SK-N-SH (cell line): ENCODE measurements at regions not wholly inside any gene's neighbourhood (a gene's known extent, or its start where the extent isn't known, plus 50 kb on each side); places are given as distances from the start of the nearest gene placed in this dataset.

Source experiments
- CTCF ChIA-PET: fragments of 300-600, 350-600 bp; formaldehyde crosslinking; extraction: SDS; loops from one replicate; lab custom pipeline; 2021; lab: Yijun Ruan, JAX
- POLR2A ChIA-PET: fragments of 350-600 bp; sonication (Branson Sonifier 250); formaldehyde crosslinking; extraction: SDS; loops from one replicate; lab custom pipeline; 2020; ENCODE audit warnings: antibody characterized with exemption, inconsistent platforms; lab: Yijun Ruan, JAX
- DNase-seq: peaks from one replicate; pipeline ENCODE4 v3.0.0; 2012
- H2AFZ ChIP-seq: fragments of 200-600 bp; sonication (generic); 2 replicates; pipeline ENCODE4 v1.8.1; 2016; ENCODE audit warnings: antibody characterized with exemption, mild to moderate bottlenecking, low read depth
- H3F3A ChIP-seq: fragments of 200-600 bp; sonication (generic); replicated peaks from 2 replicates; pipeline ENCODE3; 2016; ENCODE audit warnings: antibody characterized with exemption, mild to moderate bottlenecking; ENCODE audit not compliant: insufficient read depth
- H3K27ac ChIP-seq, 2 experiments: fragments of 200-500 bp in 1 of 2; fragments of 200-600 bp in 1 of 2; sonication (Bioruptor generic) in 1 of 2; sonication (generic), shearing (Covaris generic) in 1 of 2; 2 replicates each; pipeline versions ENCODE4 v1.5.1 to v1.6.1; 2014 to 2016; ENCODE audit warnings: low read depth in 2 of 2, inconsistent platforms in 1 of 2, low read length in 1 of 2, mild to moderate bottlenecking in 1 of 2, mixed read lengths in 1 of 2
- H3K27me3 ChIP-seq: fragments of 200-600 bp; sonication (generic), shearing (Covaris generic); 2 replicates; pipeline ENCODE4 v1.6.1; 2016; ENCODE audit warnings: mixed run types; ENCODE audit not compliant: insufficient read depth
- H3K36me3 ChIP-seq, 2 experiments: fragments of 200-500 bp in 1 of 2; fragments of 200-600 bp in 1 of 2; sonication (Bioruptor generic) in 1 of 2; sonication (generic) in 1 of 2; replicated peaks in 1 of 2; 2 replicates each; pipeline versions ENCODE3 to v1.5.1; 2014 to 2016; ENCODE audit warnings: low read length in 1 of 2, mild to moderate bottlenecking in 1 of 2; ENCODE audit not compliant: insufficient read depth in 2 of 2, control insufficient read depth in 1 of 2
- H3K4me1 ChIP-seq, 2 experiments: fragments of 200-500 bp in 1 of 2; fragments of 200-600 bp in 1 of 2; sonication (Bioruptor generic) in 1 of 2; sonication (generic), shearing (Covaris generic) in 1 of 2; 2 replicates each; pipeline versions ENCODE4 v1.5.1 to v1.6.1; 2014 to 2016; ENCODE audit warnings: low read depth in 1 of 2, low read length in 1 of 2, mixed run types in 1 of 2; ENCODE audit not compliant: insufficient read depth in 2 of 2, control insufficient read depth in 1 of 2
- H3K4me2 ChIP-seq: fragments of 200-600 bp; sonication (generic), shearing (Covaris generic); 2 replicates; pipeline ENCODE4 v1.6.1; 2017; ENCODE audit warnings: mixed run types
- H3K4me3 ChIP-seq, 2 experiments: fragments of 200-500 bp in 1 of 2; fragments of 200-600 bp in 1 of 2; sonication (Bioruptor generic) in 1 of 2; sonication (generic), shearing (Covaris generic) in 1 of 2; 2 replicates each; pipeline versions ENCODE4 v1.5.1 to v1.8.1; 2014 to 2016; ENCODE audit warnings: low read depth in 2 of 2, inconsistent platforms in 1 of 2, low read length in 1 of 2, mild to moderate bottlenecking in 1 of 2, mixed read lengths in 1 of 2, moderate library complexity in 1 of 2
- H3K79me2 ChIP-seq: fragments of 200-600 bp; sonication (generic); 2 replicates; pipeline ENCODE4 v1.8.1; 2017; ENCODE audit warnings: mild to moderate bottlenecking; ENCODE audit not compliant: insufficient read depth
- H3K9ac ChIP-seq: fragments of 200-600 bp; sonication (generic); 2 replicates; pipeline ENCODE4 v1.6.1; 2017; ENCODE audit warnings: mixed run types
- H3K9me2 ChIP-seq: fragments of 200-600 bp; sonication (generic); 2 replicates; pipeline ENCODE4 v1.6.1; 2017; ENCODE audit warnings: mixed run types
- H3K9me3 ChIP-seq: fragments of 200-600 bp; sonication (generic); 2 replicates; pipeline ENCODE4 v1.6.1; 2017; ENCODE audit warnings: mixed run types, mild to moderate bottlenecking, moderate library complexity
- H4K20me1 ChIP-seq: fragments of 200-600 bp; sonication (generic); 2 replicates; pipeline ENCODE4 v1.6.1; 2017; ENCODE audit warnings: mild to moderate bottlenecking, mixed run types; ENCODE audit not compliant: insufficient read depth
- EZH2phosphoT487 ChIP-seq: fragments of 200-600 bp; sonication (generic); IDR thresholded peaks from 2 replicates; pipeline ENCODE4 v1.6.1; 2017; ENCODE audit warnings: low read depth, mixed run types, mild to moderate bottlenecking, antibody characterized with exemption, moderate library complexity, borderline replicate concordance
- FOXJ3 ChIP-seq: sonication (generic); formaldehyde crosslinking; IDR thresholded peaks from 2 replicates; pipeline ENCODE4 v1.5.1; 2020; ENCODE audit warnings: mild to moderate bottlenecking, missing genetic modification reagents
- GABPA ChIP-seq: IDR thresholded peaks from 2 replicates; pipeline ENCODE4 v1.4.0; 2012; ENCODE audit warnings: low read depth, mild to moderate bottlenecking
- GATA2 ChIP-seq: sonication (generic); formaldehyde crosslinking; IDR thresholded peaks from 2 replicates; pipeline ENCODE4 v1.5.0; 2020; ENCODE audit warnings: mild to moderate bottlenecking, missing genetic modification reagents
- MEF2A ChIP-seq: IDR thresholded peaks from 2 replicates; pipeline ENCODE4 v1.4.0; 2012; ENCODE audit warnings: low read depth, borderline replicate concordance
- MXI1 ChIP-seq: IDR thresholded peaks from 2 replicates; pipeline ENCODE4 v1.6.1; 2012; ENCODE audit warnings: mild to moderate bottlenecking, low read depth, low read length, improper control_type of control experiment
- RFX5 ChIP-seq: IDR thresholded peaks from 2 replicates; pipeline ENCODE4 v1.6.1; 2012; ENCODE audit warnings: mild to moderate bottlenecking, improper control_type of control experiment, low read length
- SIN3A ChIP-seq: IDR thresholded peaks from 2 replicates; pipeline ENCODE4 v1.6.1; 2012; ENCODE audit warnings: low read depth, mild to moderate bottlenecking, low read length, moderate library complexity, borderline replicate concordance
- TAF1 ChIP-seq: IDR thresholded peaks from 2 replicates; pipeline ENCODE4 v1.6.1; 2012; ENCODE audit warnings: low read depth, mild to moderate bottlenecking, low read length, moderate library complexity, borderline replicate concordance
- YY1 ChIP-seq: IDR thresholded peaks from 2 replicates; pipeline ENCODE4 v1.4.0; 2012; ENCODE audit warnings: low read depth, mild to moderate bottlenecking
- WGBS: methylation state at CpG from one replicate; pipeline ENCODE4 v1.1.6; 2017; ENCODE audit warnings: low lambda C conversion rate; 5-methylcytosine and 5-hydroxymethylcytosine counted together
- TF ChIP-seq, protein P1 (sequence below): fragments of 200-600 bp; sonication (generic); IDR thresholded peaks from 2 replicates; pipeline ENCODE4 v1.6.1; 2017; ENCODE audit warnings: antibody characterized with exemption, mild to moderate bottlenecking, moderate library complexity
- TF ChIP-seq, protein P2 (sequence below): IDR thresholded peaks from 2 replicates; pipeline ENCODE4 v1.4.0; 2012; ENCODE audit warnings: low read depth, borderline replicate concordance

DNA sequence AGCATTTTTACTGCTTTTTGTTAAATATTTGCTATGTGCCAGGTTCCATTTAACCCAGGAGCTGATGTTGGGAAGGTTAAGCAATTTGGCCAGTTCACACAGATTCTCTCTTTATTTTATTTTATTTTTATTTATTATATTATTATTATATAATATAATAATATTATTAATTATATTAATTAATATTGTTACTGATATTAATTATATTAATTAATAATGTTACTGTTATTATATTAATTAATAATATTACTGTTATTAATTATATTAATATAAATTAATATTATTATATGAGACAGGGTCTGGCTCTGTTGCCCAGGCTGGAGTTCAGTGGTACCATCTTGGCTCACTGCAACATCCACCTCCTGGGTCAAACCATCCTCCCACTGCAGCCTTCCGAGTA is 593.0 kb upstream of the SGCD start (continued):
- TF ChIP-seq, protein P1, sequence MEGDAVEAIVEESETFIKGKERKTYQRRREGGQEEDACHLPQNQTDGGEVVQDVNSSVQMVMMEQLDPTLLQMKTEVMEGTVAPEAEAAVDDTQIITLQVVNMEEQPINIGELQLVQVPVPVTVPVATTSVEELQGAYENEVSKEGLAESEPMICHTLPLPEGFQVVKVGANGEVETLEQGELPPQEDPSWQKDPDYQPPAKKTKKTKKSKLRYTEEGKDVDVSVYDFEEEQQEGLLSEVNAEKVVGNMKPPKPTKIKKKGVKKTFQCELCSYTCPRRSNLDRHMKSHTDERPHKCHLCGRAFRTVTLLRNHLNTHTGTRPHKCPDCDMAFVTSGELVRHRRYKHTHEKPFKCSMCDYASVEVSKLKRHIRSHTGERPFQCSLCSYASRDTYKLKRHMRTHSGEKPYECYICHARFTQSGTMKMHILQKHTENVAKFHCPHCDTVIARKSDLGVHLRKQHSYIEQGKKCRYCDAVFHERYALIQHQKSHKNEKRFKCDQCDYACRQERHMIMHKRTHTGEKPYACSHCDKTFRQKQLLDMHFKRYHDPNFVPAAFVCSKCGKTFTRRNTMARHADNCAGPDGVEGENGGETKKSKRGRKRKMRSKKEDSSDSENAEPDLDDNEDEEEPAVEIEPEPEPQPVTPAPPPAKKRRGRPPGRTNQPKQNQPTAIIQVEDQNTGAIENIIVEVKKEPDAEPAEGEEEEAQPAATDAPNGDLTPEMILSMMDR: no peak
- TF ChIP-seq RFX5 (no peak), FOXJ3 (CRISPR knock-in tag) (no peak)

DNA sequence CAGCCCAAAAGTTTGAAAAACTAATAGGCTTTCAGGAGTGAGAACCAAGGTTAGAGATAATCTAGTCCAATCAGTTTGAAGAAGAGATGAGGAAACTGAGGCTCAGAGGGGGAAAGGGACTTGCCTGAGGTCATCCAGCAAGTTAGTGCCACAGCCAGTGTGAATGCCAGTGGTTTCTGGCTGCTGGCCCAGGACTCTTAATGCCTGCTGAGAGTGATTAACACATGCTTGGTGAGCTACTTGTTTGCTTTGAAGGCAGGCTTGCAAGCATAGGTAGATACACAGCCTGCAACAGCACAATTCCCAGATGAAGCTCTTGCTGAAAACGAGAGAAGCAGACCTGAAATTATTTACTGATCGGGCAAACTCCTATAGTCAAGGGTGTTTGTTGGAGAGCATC is 591.6 kb upstream of the SGCD start:
- DNase-seq: no peak
- Histone ChIP-seq H3K4me1 (no peaks in the 10 kb centered on the region), H4K20me1 (no peaks in the 10 kb centered on the region), H3F3A (no peaks in the 10 kb centered on the region), H3K4me2 (no peak overlapping the region), H2AFZ (no peak overlapping the region), H3K79me2 (no peaks in the 10 kb centered on the region), H3K36me3 (no peaks in the 10 kb centered on the region), H3K27ac (no peak overlapping the region), H3K9me3 (no peaks in the 10 kb centered on the region), H3K9ac (no peak overlapping the region), H3K9me2 (no peaks in the 10 kb centered on the region), H3K27me3 (no peaks in the 10 kb centered on the region), H3K4me3 (no peak overlapping the region)
- TF ChIP-seq FOXJ3 (CRISPR knock-in tag) (no peak), MEF2A (no peak), SIN3A (no peak), GATA2 (no peak), TAF1 (no peak), YY1 (no peak), GABPA (no peak), MXI1 (no peak)
- TF ChIP-seq, protein P2, sequence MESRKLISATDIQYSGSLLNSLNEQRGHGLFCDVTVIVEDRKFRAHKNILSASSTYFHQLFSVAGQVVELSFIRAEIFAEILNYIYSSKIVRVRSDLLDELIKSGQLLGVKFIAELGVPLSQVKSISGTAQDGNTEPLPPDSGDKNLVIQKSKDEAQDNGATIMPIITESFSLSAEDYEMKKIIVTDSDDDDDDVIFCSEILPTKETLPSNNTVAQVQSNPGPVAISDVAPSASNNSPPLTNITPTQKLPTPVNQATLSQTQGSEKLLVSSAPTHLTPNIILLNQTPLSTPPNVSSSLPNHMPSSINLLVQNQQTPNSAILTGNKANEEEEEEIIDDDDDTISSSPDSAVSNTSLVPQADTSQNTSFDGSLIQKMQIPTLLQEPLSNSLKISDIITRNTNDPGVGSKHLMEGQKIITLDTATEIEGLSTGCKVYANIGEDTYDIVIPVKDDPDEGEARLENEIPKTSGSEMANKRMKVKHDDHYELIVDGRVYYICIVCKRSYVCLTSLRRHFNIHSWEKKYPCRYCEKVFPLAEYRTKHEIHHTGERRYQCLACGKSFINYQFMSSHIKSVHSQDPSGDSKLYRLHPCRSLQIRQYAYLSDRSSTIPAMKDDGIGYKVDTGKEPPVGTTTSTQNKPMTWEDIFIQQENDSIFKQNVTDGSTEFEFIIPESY: no peak
- WGBS: 6% methylated on average over 2 of the region's 2 CpGs
- ChIA-PET POLR2A (no interaction called here), CTCF (no interaction called here)

DNA sequence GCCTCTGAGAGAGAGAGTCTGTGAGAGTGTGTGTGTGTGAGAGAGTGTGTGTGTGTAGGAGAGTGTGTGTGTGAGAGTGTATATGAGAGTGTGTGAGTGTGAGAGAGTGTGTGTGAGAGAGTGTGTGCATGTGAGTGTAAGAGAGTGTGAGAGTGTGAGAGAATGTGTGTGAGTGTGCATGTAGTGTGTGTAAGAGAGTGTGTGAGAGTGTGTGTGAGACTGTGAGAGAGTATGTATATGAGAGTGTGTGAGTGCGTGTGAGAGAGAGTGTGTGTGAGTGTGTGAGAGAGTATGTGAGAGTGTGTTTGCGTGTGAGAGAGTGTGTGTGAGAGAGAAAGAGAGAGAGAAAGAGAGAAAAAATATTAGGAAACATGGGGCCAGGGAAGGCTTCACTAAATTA is 588.3 kb upstream of the SGCD start:
- H3K36me3 ChIP-seq: no peaks in the 10 kb centered on the region
- ChIA-PET POLR2A (no interaction called here), CTCF (no interaction called here)
- no peaks in the 10 kb centered on the region for H4K20me1 ChIP-seq
- no peak overlapping the region for H3K27ac ChIP-seq
- H3K4me3 ChIP-seq: no peak overlapping the region
- H2AFZ ChIP-seq: no peak overlapping the region
- no peaks in the 10 kb centered on the region for H3F3A ChIP-seq
- no peak for TF ChIP-seq EZH2phosphoT487
- H3K27me3 ChIP-seq: no peaks in the 10 kb centered on the region
- no peaks in the 10 kb centered on the region for H3K79me2 ChIP-seq
- no peak overlapping the region for H3K4me2 ChIP-seq
- no peaks in the 10 kb centered on the region for H3K4me1 ChIP-seq
- DNase-seq: no peak
- no peaks in the 10 kb centered on the region for H3K9me3 ChIP-seq
- no peak overlapping the region for H3K9ac ChIP-seq
- no peaks in the 10 kb centered on the region for H3K9me2 ChIP-seq
- WGBS: 33% methylated on average over 2 of the region's 2 CpGs
